NCI-H2171 (cell line): ENCODE measurements at regions not wholly inside any gene's neighbourhood (a gene's known extent, or its start where the extent isn't known, plus 50 kb on each side); places are given as distances from the start of the nearest gene placed in this dataset.

ENCODE experiments used
- DNase-seq: peaks from one replicate; lab custom pipeline; 2025; lab: John Stamatoyannopoulos, UW

DNA sequence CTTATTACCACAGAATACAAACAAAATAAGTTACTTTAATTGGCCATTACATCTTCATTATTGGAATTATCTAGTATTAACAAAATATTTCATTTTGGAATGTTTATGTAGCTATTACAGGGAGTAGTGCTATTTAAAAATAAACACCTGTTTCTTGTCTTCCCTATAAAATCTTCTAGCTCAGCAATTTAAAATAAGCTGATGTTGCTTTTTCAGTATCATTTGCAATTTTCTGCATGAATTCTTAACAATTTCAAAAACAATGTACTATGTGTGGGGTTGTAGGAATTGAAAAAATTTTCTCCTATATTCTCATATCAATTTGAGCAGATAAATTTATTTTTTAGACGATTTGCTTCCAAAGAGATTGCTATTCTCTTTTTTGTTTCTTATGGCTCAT is 1251.3 kb upstream of the CRIM1 start:
- no peak for DNase-seq

DNA sequence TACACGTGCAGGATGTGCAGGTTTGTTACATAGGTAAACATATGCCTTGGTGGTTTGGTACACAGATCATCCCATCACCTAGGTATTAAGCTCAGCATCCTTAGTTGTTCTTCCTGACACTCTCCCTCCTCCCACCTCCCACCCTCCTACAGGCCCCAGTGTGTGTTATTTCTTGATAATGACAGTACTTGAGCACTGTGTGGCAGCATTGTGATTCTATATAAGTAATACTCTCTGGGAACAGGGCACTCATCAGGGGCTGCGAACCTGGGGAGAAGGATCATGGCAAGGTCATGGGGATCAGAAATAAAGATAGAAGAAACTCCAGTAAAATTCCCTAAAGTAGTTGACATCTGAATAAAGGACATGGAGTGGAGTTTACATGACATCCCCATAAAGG is 1256.2 kb upstream of the CRIM1 start:
- DNase-seq, result no peak

DNA sequence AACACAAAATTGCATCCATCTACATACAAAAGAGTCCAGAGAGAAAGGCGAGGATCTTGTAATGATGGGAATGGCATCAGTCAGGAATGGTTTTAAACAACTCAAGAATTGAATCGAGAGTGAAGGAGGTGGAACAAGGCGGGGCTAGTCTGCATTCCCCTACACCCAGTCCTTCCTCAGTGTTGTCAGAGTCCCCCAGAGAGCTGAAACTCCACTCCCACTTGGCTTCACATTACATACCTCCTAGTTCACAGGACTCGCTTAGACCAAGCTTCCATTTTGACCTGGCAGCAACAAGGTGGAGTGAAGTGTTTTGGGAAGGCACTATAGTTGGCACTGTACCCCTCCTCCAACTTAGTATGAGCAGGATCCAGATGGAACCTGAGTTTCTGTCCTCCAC is 1273.5 kb upstream of the CRIM1 start:
- DNase-seq, result no peak

DNA sequence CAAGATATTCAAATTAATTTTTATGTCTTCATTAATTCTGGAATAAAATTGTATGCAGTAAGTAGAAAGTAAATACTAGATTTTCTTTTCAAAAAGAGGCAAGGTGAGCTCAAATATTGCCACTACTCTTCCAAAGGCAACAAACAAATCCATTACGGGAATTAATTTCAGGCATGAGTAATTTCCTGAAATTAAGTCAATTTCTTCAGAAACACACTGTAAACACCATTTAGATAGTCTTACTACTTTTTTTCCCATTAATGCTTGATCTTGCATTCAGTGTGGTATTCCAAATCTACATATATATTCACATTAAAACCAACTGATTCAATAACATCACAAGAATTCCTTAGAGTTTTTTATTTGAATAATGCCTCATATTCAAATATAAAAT is 1274.0 kb upstream of the CRIM1 start:
- DNase-seq, result no peak

GRCh38 chr2:35081001-35081621 is 1274.5 kb upstream of the CRIM1 start:
- DNase-seq, result no peak

GRCh38 chr2:35080231-35080910 is 1275.2 kb upstream of the CRIM1 start:
- DNase-seq, result no peak

DNA sequence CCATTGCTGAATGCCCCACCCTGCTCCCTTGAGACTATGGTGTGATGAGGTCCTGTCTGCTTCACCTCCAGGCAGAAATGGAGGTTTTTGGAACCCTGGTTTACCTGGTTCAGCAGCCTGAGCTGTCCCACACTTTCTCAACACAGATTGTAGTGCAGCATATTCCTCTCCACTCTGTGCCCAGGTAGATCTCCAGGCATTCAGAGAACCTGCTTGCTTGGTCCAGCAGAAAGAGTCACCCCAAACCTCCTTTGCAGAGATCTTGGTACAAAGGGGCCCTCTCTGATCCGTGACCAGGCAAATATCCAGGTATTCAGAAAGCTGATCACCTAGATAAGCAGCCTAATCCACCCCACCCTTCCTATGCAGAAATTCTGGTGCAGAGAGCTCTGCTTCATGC is 1288.2 kb upstream of the CRIM1 start:
- no peak for DNase-seq

DNA sequence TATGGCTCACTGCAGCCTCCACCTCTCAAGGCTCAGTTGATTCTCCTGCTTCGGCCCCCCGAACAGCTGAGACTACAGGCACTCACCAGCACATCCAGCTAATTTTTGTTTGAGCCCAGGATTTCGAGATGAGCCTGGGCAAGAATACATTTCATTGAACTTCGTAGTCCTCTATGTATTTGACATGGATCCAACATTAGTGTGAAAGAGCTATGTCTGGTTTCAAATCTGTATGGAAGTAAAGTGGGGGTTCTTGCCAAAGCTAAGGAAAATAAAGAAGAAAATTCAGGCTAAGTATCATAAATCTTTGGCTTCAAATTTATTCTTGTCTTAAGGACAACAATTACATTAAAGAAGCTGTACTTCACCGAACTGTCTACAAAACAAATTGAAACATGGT is 1291.7 kb upstream of the CRIM1 start:
- DNase-seq, result no peak

GRCh38 chr2:35035883-35036282 is 1319.7 kb upstream of the CRIM1 start:
- DNase-seq, result no peak

DNA sequence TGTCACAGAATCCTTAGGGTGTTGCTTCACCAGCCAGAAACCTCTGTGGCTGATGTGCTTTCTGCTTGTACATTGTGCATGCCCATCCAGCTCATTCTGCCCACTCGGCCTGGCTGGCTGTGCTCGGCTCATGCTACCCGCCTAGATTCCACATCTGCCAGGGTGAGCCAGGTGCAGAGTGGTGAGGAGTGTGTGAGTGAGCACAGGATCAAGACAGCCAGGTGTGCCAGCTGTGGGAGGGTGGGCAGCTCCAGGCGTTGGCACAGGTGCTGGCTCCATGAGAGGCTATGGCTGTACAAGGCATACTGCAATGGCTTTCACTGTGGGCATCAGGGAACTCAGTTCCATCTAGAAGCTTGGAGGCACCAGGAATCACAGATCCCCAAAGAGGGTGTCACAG is 1321.8 kb upstream of the CRIM1 start:
- no peak for DNase-seq

- no peak for DNase-seq
Measured at GRCh38 chr2:35023545-35023944, 1332.0 kb upstream of the CRIM1 start.

GRCh38 chr2:35000453-35000852 is 1355.1 kb upstream of the CRIM1 start:
- no peak for DNase-seq

DNA sequence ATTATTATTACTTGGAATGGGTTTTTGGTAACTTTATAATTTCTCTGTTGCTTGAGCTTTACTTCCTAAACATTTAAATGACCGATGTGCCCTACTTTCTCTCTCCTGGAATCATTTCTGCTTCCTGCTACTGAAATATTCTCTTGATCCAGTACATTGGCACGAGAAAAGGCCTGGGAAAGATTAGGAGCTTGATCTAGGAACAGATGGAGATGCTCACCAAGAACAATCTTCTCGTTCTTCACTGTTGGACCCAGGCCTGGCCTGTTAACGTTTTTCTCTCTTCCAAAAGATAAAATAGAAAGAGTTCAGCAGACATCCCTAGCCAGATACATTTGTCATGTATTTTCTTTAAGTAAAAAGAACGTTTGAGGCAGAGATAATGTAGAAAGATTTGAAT is 1356.8 kb upstream of the CRIM1 start:
- DNase-seq, result no peak

DNA sequence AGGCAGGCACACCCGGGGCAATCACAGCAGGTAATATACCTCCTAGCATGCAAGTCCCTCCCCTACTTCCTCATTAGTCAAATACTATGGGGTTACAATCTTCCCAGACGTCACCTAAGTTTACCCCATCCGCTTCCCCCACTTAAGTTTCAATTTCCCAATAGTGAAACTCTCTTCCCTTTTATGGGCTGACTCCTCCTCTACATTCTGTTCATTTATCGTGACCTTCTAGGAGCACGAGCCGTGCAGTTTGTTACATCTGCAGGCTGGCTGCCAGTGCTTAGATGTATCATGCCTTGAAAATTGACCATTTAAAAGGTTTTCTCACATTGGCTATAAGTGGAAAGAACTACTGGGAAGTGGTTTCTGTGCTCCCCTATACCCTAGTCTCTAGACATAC is 1357.8 kb upstream of the CRIM1 start:
- no peak for DNase-seq

DNA sequence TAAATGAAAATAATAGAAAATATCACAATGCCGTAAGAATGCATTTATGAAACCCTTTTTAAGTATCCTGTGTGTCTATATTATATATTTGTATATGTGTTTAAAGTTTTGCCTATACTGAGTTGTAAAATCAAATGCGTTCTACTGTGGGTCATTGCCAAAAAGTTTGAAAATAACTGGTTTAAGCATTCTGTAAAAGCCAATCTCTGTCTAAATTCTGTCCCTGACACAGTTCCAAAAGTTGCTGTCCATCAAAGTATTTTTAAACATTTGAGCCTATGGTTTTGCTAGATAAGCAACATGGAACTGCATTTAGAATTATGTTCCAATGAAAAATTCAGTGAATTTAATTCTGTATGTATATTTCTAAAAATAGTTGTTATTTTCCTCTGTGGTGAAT is 1360.4 kb upstream of the CRIM1 start:
- DNase-seq, result no peak

DNA sequence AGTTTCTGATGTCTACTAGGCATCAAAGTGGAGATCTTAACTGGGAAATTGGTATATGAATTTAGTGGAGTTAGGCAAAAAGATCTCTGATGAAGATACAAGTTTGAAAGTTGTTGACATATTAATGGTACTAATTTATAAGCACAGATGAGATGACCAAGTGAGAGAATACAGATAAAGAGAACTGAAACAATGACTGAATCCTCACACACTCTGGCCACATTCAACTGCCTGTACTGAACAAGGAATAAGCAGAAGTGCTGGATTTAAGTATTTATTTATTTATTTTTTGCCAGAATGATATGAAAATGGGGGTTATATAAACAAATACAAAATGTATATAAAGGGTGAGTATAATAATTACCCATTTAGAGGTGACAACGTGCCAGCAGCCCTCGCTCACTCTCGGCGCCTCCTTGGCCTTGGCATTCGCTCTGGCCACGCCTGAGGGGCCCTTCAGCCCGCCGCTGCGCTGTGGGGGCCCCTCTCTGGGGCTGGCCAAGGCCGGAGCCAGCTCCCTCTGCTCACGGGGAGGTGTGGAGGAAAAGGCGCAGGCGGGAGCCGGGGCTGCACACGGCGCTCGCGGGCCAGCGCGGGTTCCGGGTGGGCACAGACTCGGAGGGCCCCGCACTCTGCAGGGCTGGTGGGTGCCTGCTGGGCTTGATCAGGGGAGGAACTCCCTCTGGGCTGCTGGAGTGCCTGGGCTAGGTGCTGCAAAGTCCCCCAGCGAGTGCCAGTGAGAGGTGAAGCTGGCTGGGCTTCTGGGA is 1363.9 kb upstream of the CRIM1 start:
- DNase-seq, result no peak

- no peak for DNase-seq
Measured at GRCh38 chr2:34985474-34985873, 1370.1 kb upstream of the CRIM1 start.

- no peak for DNase-seq
Measured at GRCh38 chr2:34980689-34981088, 1374.9 kb upstream of the CRIM1 start.

DNA sequence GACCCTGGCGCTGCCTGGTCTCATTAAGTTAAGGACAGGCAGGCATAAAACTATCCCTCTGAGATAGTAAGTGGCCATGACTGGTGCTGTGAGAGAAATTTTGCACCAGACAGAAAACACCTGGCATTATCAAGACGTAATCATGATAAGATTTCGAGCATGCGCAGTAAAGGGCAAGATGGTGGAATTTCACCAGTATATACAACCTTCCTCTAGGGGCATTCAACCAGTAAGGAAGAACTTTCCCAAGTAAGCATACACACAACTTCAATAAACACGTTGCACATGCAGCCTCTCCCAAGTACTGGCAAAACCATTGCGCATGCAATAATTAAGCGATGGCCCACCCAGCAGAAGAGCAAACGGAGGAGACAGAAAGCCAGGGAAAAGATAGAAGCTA is 1376.4 kb upstream of the CRIM1 start:
- DNase-seq, result no peak

DNA sequence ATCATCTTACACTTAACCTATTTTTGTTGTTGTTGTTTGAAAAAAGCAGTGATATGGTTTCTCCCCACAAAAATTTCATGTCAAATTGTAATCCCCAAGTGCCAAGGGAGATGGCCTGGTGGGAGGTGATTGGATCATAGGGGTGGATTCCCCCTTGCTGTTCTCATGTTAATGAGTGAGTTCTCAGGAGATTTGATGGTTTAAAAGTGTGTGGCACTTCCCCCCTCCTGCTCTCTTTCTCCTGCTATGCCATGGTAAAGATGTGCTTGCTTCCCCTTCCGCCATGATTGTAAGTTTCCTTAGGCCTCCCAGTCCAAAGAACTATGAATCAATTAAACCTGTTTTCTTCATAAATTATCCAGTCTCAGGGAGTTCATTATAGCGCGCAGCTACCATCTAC is 1362.7 kb upstream of the FAM98A start:
- DNase-seq, result no peak

GRCh38 chr2:34954758-34955157 is 1355.7 kb upstream of the FAM98A start:
- DNase-seq, result no peak

- DNase-seq, result no peak
Measured at GRCh38 chr2:34950797-34951196, 1351.7 kb upstream of the FAM98A start.

GRCh38 chr2:34949316-34949715 is 1350.2 kb upstream of the FAM98A start:
- no peak for DNase-seq
